T-helper 2 cell treated with Interferon-gamma antibody and Interleukin-4, amounts not matched to agents 5 μg/mL and 100 μg/mL, for 36 hours (primary cell): ENCODE measurements at regions not wholly inside any gene's neighbourhood (a gene's known extent, or its start where the extent isn't known, plus 50 kb on each side); places are given as distances from the start of the nearest gene placed in this dataset.
"Not testable (repeated sequence)": the region's sequence is repeated elsewhere in the genome, so short reads cannot be mapped to it uniquely, and the experiment has no call there.

Experiments used
- DNase-seq: peaks from one replicate; pipeline ENCODE4 v3.0.0; 2021; ENCODE audit warnings: low spot score
- H3K27ac Mint-ChIP-seq: one replicate; pipeline ENCODE4 v1.8.0; 2021; ENCODE audit warnings: mild to moderate bottlenecking, mixed read lengths
- H3K27me3 Mint-ChIP-seq: one replicate; pipeline ENCODE4 v1.8.0; 2021; ENCODE audit warnings: low read depth, mixed read lengths
- H3K36me3 Mint-ChIP-seq: one replicate; pipeline ENCODE4 v1.8.0; 2021; ENCODE audit warnings: low read depth, mixed read lengths
- H3K4me1 Mint-ChIP-seq: one replicate; pipeline ENCODE4 v1.8.0; 2021; ENCODE audit warnings: low read depth, mixed read lengths
- H3K4me3 Mint-ChIP-seq: one replicate; pipeline ENCODE4 v1.8.0; 2022; ENCODE audit warnings: mild to moderate bottlenecking, moderate library complexity, mixed read lengths
- H3K9me3 Mint-ChIP-seq: one replicate; pipeline ENCODE4 v1.8.0; 2021; ENCODE audit warnings: mixed read lengths

GRCh38 chr4:43567644-43568043 lies 675.1 kb downstream of the GRXCR1 start:
- Mint-ChIP-seq H3K4me1 (no peaks in the 10 kb centered on the region), H3K4me3 (no peak overlapping the region)

GRCh38 chr4:43586813-43587212 lies 694.3 kb downstream of the GRXCR1 start:
- Mint-ChIP-seq H3K27ac (no peak overlapping the region), H3K4me1 (no peaks in the 10 kb centered on the region), H3K9me3 (peaks cover 42% of the 10 kb centered on the region), H3K4me3 (no peak overlapping the region), H3K36me3 (no peaks in the 10 kb centered on the region), H3K27me3 (no peaks in the 10 kb centered on the region)
- no peak for DNase-seq

More at GRCh38 chr4:43567644-43568043, 675.1 kb downstream of the GRXCR1 start:
- Mint-ChIP-seq H3K9me3 (peaks cover 15% of the 10 kb centered on the region), H3K27me3 (no peaks in the 10 kb centered on the region), H3K36me3 (no peaks in the 10 kb centered on the region), H3K27ac (no peak overlapping the region)
- DNase-seq = no peak

DNA sequence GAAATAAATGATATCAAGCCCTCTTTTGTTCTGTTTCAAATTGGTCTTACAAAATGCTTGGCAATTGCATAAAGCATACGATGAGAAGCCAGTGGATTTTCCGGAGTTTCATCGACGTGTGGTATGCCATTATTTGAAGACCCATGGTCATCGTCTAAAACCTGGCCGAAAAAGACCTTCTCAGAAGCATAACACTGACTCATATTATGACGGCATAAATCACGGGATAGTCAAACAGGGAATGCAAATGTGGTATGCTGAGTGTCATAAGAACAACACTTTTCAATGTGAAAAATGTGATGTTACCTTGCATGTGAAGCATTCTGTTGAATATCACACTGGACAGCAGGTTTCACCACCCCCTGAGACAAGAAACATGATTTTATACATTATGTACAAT lies 695.2 kb downstream of the GRXCR1 start:
- Mint-ChIP-seq H3K27me3 (no peaks in the 10 kb centered on the region), H3K9me3 (peaks cover 40% of the 10 kb centered on the region), H3K4me1 (no peaks in the 10 kb centered on the region), H3K36me3 (no peaks in the 10 kb centered on the region), H3K4me3 (no peak overlapping the region), H3K27ac (no peak overlapping the region)
- DNase-seq = no peak

DNA sequence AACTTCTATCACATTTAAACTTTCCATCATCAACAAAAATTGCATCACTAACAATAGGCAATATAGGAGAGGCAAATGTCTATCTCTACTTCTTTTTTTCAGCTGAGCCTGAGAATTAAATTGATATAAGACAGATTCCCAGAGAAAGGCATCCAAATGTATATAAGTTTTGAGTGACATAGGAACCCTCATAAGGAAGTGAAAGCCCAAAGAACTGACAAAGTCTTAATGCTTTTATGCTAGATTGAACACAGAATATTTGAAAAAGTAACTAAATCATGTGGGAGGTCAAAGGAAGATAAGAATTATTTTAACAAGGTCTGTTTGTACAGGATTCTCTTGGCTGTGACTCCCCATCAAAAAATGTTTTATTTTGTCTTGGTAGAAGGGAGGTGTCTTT lies 714.9 kb downstream of the GRXCR1 start:
- H3K36me3 Mint-ChIP-seq = no peaks in the 10 kb centered on the region
- peaks cover 23% of the 10 kb centered on the region for H3K9me3 Mint-ChIP-seq
- DNase-seq = no peak
- no peaks in the 10 kb centered on the region for H3K27me3 Mint-ChIP-seq
- H3K4me1 Mint-ChIP-seq = no peaks in the 10 kb centered on the region
- no peak overlapping the region for H3K4me3 Mint-ChIP-seq
- H3K27ac Mint-ChIP-seq = no peak overlapping the region

DNA sequence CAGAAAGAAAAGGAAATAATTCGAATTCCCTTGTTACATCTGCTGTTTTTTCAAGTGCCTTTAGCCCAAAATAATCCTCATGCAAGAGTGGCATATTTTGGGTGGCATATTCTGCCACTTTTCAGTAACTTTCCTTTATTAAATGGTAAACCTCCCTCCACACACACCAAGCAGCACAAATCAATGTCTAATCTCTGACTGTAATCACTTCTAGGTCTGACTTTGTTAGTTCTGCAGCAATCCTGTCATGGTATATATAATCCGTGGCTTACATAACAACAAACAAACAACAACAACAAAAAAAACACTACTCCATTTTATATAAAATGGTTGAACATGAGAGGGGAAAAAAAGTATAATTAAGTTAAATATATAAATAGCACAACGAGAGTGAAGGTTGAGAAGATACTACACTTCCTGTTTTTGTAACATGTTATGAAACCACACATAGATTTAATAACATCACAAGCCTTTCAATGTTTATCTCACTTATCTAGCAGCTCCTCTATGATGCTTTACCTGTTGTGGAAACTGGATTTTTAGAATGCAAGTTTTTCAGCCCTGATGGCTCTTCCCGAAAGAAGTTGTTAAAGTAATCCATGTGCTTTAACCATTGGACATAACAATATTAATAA lies 715.4 kb downstream of the GRXCR1 start:
- H3K4me1 Mint-ChIP-seq = no peaks in the 10 kb centered on the region
- DNase-seq = no peak
- H3K27me3 Mint-ChIP-seq = no peaks in the 10 kb centered on the region
- no peaks in the 10 kb centered on the region for H3K36me3 Mint-ChIP-seq
- no peak overlapping the region for H3K27ac Mint-ChIP-seq
- H3K4me3 Mint-ChIP-seq = no peak overlapping the region
- peaks cover 23% of the 10 kb centered on the region for H3K9me3 Mint-ChIP-seq

DNA sequence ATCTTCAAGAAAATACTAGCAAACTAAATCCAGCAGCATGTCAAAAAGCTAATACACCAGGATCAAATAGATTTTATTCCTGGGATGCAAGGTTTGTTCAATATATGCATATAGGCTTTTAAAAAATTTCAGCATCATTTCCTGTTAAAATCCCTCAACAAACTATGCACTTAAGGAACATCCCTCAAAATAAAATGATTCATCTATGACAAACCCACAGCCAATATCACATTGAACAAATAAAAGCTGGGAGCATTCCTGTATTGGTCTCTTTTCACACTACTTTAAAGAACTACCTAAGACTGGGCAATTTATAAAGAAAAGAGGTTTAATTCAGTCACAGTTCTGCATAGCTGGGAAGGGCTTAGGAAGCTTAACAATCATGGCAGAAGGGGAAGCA lies 726.7 kb downstream of the GRXCR1 start:
- Mint-ChIP-seq H3K36me3 (no peaks in the 10 kb centered on the region), H3K9me3 (peaks cover 45% of the 10 kb centered on the region), H3K27me3 (no peaks in the 10 kb centered on the region), H3K4me1 (no peaks in the 10 kb centered on the region), H3K4me3 (no peak overlapping the region), H3K27ac (no peak overlapping the region)
- no peak for DNase-seq

GRCh38 chr4:43637893-43638292 lies 745.4 kb downstream of the GRXCR1 start:
- peaks cover 55% of the 10 kb centered on the region for H3K9me3 Mint-ChIP-seq
- not testable (repeated sequence) for H3K27me3 Mint-ChIP-seq, H3K27ac Mint-ChIP-seq, H3K4me1 Mint-ChIP-seq, H3K36me3 Mint-ChIP-seq, DNase-seq, H3K4me3 Mint-ChIP-seq

- no peaks in the 10 kb centered on the region for H3K4me1 Mint-ChIP-seq
- no peak overlapping the region for H3K27ac Mint-ChIP-seq
- H3K27me3 Mint-ChIP-seq = no peaks in the 10 kb centered on the region
- H3K4me3 Mint-ChIP-seq = no peak overlapping the region
- no peaks in the 10 kb centered on the region for H3K36me3 Mint-ChIP-seq
- no peak for DNase-seq
- H3K9me3 Mint-ChIP-seq = peaks cover 27% of the 10 kb centered on the region
These were observed 759.5 kb downstream of the GRXCR1 start for GRCh38 chr4:43651991-43652390.

DNA sequence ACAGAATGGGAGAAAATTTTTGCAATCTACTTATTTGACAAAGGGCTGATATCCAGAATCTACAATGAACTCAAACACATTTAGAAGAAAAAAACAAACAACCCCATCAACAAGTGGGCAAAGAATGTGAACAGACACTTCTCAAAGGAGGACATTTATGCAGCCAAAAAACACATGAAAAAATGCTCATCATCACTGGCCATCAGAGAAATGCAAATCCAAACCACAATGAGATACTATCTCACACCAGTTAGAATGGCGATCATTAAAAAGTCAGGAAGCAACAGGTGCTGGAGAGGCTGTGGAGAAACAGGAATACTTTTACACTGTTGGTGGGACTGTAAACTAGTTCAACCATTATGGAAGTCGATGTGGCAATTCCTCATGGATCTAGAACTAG lies 767.0 kb downstream of the GRXCR1 start:
- H3K4me3 Mint-ChIP-seq, H3K36me3 Mint-ChIP-seq, H3K4me1 Mint-ChIP-seq, H3K27ac Mint-ChIP-seq, DNase-seq, H3K27me3 Mint-ChIP-seq: not testable (repeated sequence)
- H3K9me3 Mint-ChIP-seq = peaks cover 33% of the 10 kb centered on the region

GRCh38 chr4:43672265-43672885 lies 776.2 kb downstream of the KCTD8 start:
- H3K4me1 Mint-ChIP-seq, H3K27ac Mint-ChIP-seq, H3K4me3 Mint-ChIP-seq, DNase-seq, H3K36me3 Mint-ChIP-seq, H3K27me3 Mint-ChIP-seq: not testable (repeated sequence)
- peaks cover 43% of the 10 kb centered on the region for H3K9me3 Mint-ChIP-seq

DNA sequence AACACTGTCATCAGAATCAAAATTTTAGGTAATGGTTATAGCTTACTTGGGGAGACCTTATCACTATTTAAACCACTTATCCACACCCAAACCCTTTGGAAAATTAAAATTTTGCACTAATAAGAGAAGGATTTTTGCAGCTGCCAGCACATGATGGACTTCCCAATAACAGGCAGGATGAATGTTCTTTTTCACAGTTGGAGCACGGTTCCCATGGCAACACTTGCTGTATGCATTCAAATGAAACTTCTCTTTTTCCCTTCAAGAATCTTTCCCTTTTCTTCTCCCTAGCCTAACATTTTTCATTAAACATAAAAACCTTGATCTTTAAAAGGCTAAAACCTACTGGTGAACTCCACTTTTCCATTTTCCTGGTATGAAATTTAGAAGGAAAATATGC lies 768.2 kb downstream of the KCTD8 start:
- Mint-ChIP-seq H3K4me3 (no peak overlapping the region), H3K9me3 (peaks cover 44% of the 10 kb centered on the region), H3K27ac (no peak overlapping the region), H3K36me3 (no peaks in the 10 kb centered on the region), H3K27me3 (no peaks in the 10 kb centered on the region), H3K4me1 (no peaks in the 10 kb centered on the region)
- no peak for DNase-seq

DNA sequence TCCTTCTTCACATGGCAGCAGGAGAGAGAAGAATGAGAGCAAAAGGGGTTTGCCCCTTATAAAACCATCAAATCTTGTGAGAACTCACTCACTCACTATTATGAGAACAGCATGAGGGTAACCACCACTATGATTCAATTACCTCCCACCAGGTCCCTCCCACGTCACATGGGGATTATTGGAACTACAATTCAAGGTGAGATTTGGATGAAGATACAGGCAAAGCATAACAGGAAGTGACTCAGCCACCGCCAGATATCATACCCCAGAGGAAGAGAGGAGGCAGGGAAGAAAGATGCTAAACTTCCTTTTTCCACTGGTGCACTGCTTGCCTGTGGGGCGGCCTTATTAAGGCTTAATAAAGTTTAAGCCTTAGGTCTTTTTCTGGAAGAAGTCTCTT lies 766.1 kb downstream of the KCTD8 start:
- H3K4me1 Mint-ChIP-seq = no peaks in the 10 kb centered on the region
- no peak overlapping the region for H3K4me3 Mint-ChIP-seq
- peaks cover 35% of the 10 kb centered on the region for H3K9me3 Mint-ChIP-seq

GRCh38 chr4:43690116-43690515 lies 758.5 kb downstream of the KCTD8 start:
- DNase-seq = no peak
- Mint-ChIP-seq H3K4me3 (no peak overlapping the region), H3K4me1 (no peaks in the 10 kb centered on the region), H3K27me3 (no peaks in the 10 kb centered on the region), H3K27ac (no peak overlapping the region), H3K9me3 (peaks cover 29% of the 10 kb centered on the region), H3K36me3 (no peaks in the 10 kb centered on the region)

More for the DNA sequence above, 766.1 kb downstream of the KCTD8 start:
- DNase-seq = no peak
- H3K27ac Mint-ChIP-seq = no peak overlapping the region
- H3K36me3 Mint-ChIP-seq = no peaks in the 10 kb centered on the region
- H3K27me3 Mint-ChIP-seq = no peaks in the 10 kb centered on the region

GRCh38 chr4:43693876-43694275 lies 754.7 kb downstream of the KCTD8 start:
- DNase-seq = no peak
- no peak overlapping the region for H3K27ac Mint-ChIP-seq
- H3K27me3 Mint-ChIP-seq = no peaks in the 10 kb centered on the region
- H3K9me3 Mint-ChIP-seq = peaks cover 32% of the 10 kb centered on the region
- H3K4me1 Mint-ChIP-seq = no peaks in the 10 kb centered on the region
- H3K4me3 Mint-ChIP-seq = no peak overlapping the region
- H3K36me3 Mint-ChIP-seq = no peaks in the 10 kb centered on the region

- Mint-ChIP-seq H3K27me3 (no peaks in the 10 kb centered on the region), H3K9me3 (peaks cover 33% of the 10 kb centered on the region), H3K27ac (no peak overlapping the region), H3K4me3 (no peak overlapping the region), H3K36me3 (no peaks in the 10 kb centered on the region), H3K4me1 (no peaks in the 10 kb centered on the region)
- no peak for DNase-seq
These were observed 739.2 kb downstream of the KCTD8 start for GRCh38 chr4:43709443-43709842.
